ENCODE measurements at regions not wholly inside any gene's neighbourhood (a gene's known extent, or its start where the extent isn't known, plus 50 kb on each side); places are given as distances from the start of the nearest gene placed in this dataset.

DNA sequence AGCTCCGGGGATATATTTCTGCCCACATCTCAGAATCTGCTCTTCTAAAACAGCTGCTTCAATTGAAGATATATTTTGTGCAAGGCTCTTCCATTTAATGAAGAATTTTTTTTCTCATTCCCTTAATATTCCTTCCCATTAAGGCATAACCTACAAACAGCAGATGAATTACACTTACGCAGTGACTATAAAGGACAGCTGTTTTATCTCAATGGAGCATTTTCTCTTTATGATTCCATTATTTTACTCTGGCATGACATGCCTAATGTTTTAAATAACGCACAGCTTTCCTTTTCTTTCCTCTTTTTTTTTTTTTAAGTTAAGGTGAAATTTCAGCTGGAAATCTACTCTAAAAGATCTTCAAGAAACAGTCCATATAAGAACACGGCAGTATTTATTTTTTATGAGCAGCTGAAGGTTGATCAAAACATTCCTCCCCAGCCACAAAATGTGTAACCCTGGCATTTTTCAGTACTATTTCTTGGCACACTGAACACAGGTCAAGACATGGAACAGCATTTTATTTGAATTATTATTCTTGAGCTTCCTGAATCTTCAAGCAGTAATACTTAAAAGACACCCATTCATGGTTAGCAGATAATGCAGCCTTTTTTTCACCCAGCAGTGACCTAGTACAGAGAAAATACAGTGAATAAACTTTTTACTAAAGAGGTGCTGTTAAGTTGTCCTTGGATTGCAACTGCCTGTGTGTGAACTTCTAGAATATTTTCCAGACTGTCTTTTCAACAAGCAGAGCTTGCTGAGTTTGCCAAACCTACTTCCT is 118.1 kb upstream of the FOXN3 start:
- no peak for TF ChIP-seq CTCF (IDR thresholded peaks at IDR 0.05; ENCODE audit: low read depth, low read length)
- no peak for TF ChIP-seq EZH2phosphoT487 (IDR thresholded peaks at IDR 0.05; ENCODE audit: low read depth)

Data from OCI-LY3 (cell line).